Stomach (tissue), 4 donors: ENCODE measurements at regions not wholly inside any gene's neighbourhood (a gene's known extent, or its start where the extent isn't known, plus 50 kb on each side); places are given as distances from the start of the nearest gene placed in this dataset.

Experiments
- CTCF ChIP-seq, 7 experiments: fragments of 450-650 bp in 4 of 7; fragments of 200-600 bp in 3 of 7; sonication (generic) in 3 of 7; IDR thresholded peaks; one replicate each; pipeline ENCODE4 v1.5.1; 2016 to 2019; ENCODE audit warnings: antibody characterized with exemption in 7 of 7, control low read depth in 2 of 7, mild to moderate bottlenecking in 1 of 7
- POLR2A ChIP-seq, 4 donors: fragments of 450-650 bp; IDR thresholded peaks; one replicate each; pipeline ENCODE4 v1.6.1; 2016; ENCODE audit warnings: antibody characterized with exemption in 4 of 4, control low read depth in 2 of 4, mild to moderate bottlenecking in 1 of 4, moderate library complexity in 1 of 4
- POLR2AphosphoS5 ChIP-seq, 3 donors: sonication (generic); formaldehyde crosslinking; IDR thresholded peaks; one replicate each; pipeline ENCODE4 v1.6.1; 2016; ENCODE audit warnings: antibody characterized with exemption in 3 of 3

- TF ChIP-seq POLR2AphosphoS5 (IDR thresholded peaks at IDR 0.05) (no peak), POLR2A (IDR thresholded peaks at IDR 0.05) (no peak), CTCF (IDR thresholded peaks at IDR 0.05) (no peak)
Measured at GRCh38 chr6:126570507-126570906, 230.6 kb downstream of the CENPW start.
